Mucosa of descending colon (tissue), 3 donors: ENCODE measurements at regions not wholly inside any gene's neighbourhood (a gene's known extent, or its start where the extent isn't known, plus 50 kb on each side); places are given as distances from the start of the nearest gene placed in this dataset.

Experiments
- ATAC-seq: fragments of 200-7000 bp; cut with Tn5 transposase; one replicate; pipeline ENCODE4 v1.9.1; 2020; ENCODE audit warnings: mild to moderate bottlenecking, moderate library complexity
- DNase-seq, 3 donors: peaks; one replicate each; pipeline ENCODE4 v3.0.0-alpha.2; 2020
- H3K36me3 ChIP-seq: fragments of 200-600 bp; one replicate; pipeline ENCODE4 v1.8.0; 2021; ENCODE audit warnings: low read depth, mild to moderate bottlenecking
- H3K4me1 ChIP-seq: fragments of 200-600 bp; one replicate; pipeline ENCODE4 v1.8.0; 2021; ENCODE audit warnings: low read depth, mild to moderate bottlenecking
- H3K4me3 ChIP-seq: fragments of 200-600 bp; one replicate; pipeline ENCODE4 v1.8.0; 2021; ENCODE audit warnings: mild to moderate bottlenecking
- H3K9me3 ChIP-seq: fragments of 200-600 bp; one replicate; pipeline ENCODE4 v1.8.0; 2021; ENCODE audit warnings: mild to moderate bottlenecking
- intact Hi-C, 2 donors: fragments of 100-400 bp; cut with DNase I in 1 of 2; cut with micrococcal nuclease in 1 of 2; formaldehyde crosslinking; loops; one replicate each; pipeline versions ENCODE4 v1.11.0 to v1.11.1; 2022; cut with DNase I, micrococcal nuclease
- TF ChIP-seq, protein P1 (sequence below): fragments of 200-600 bp; IDR thresholded peaks from one replicate; pipeline ENCODE4 v1.8.0; 2022; ENCODE audit warnings: antibody characterized with exemption, mild to moderate bottlenecking
- donor health status: DM: no; HTN: no; CAD: no; lungs with moderate emphysema.
- donor health status: DM: no; HTN: no; CAD: no.
- donor health status: DM: no; HTN: yes; CAD: no.

DNA sequence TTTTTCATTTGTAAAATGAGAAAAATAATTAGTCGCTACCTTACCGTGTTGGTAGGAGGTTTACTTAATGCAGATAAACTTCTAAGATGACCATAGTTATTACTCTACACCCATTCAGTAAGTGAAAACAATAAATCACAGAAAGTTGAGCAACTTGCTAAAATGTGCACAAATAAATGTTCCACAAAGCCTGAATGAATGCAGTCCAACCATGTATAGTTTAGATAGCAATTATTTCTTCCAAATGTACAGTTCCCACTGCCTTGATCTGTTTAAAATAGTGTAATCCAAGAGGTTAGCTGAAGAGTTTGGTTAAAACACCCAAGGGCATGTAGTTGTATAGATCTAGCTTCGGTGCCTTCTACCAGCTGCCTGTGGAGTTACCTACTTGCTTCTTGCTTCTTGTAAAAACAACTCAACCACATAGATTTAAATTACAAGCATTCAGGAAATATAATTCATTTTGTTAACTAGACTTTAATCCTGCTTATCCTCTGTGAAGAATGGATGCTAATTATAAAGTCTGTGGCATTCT, 106.3 kb upstream of the CARD18 start:
- intact Hi-C loops, result no loop called here
- DNase-seq, result no peak
- H3K4me3 ChIP-seq, result no peak overlapping the region
- H3K36me3 ChIP-seq, result no peaks in the 10 kb centered on the region
- ATAC-seq, result no peak
- H3K4me1 ChIP-seq, result no peaks in the 10 kb centered on the region
- no peaks in the 10 kb centered on the region for H3K9me3 ChIP-seq
- TF ChIP-seq, protein P1, sequence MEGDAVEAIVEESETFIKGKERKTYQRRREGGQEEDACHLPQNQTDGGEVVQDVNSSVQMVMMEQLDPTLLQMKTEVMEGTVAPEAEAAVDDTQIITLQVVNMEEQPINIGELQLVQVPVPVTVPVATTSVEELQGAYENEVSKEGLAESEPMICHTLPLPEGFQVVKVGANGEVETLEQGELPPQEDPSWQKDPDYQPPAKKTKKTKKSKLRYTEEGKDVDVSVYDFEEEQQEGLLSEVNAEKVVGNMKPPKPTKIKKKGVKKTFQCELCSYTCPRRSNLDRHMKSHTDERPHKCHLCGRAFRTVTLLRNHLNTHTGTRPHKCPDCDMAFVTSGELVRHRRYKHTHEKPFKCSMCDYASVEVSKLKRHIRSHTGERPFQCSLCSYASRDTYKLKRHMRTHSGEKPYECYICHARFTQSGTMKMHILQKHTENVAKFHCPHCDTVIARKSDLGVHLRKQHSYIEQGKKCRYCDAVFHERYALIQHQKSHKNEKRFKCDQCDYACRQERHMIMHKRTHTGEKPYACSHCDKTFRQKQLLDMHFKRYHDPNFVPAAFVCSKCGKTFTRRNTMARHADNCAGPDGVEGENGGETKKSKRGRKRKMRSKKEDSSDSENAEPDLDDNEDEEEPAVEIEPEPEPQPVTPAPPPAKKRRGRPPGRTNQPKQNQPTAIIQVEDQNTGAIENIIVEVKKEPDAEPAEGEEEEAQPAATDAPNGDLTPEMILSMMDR, result no peak

DNA sequence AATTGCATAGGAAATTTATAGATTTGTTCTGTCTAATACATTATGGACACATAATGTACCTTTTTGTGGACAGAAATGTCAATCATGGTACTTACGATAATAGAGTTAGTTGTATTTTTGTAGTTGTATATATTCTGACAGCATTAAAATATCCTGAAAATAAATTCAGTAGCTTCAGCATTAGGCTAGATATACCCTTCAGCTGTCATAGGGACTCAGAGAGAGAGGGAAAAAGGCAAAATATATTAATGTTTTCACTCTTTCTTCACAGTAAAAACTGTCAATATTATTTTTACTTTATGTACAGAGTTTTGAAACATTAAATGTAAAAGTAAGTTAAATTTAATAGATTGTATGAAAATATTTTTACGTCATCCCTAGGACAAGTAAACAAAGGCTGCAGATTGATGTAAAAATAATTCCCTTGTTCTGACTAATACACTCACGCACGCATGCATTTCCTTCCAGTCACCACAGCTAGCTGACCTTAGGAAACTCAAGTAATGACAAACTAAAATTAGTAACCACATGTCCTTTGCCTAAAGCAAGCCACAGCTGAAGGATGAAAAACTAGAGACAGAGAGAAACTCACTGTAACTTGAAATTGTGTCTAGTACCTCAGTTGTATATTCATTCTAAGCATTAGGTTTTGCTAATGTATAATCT, 104.7 kb upstream of the CARD18 start:
- Histone ChIP-seq H3K36me3 (no peaks in the 10 kb centered on the region), H3K9me3 (no peaks in the 10 kb centered on the region), H3K4me3 (no peak overlapping the region), H3K4me1 (no peaks in the 10 kb centered on the region)
- peak in 1 of 3 donors; percentile 12 for DNase-seq
- intact Hi-C loops, result no loop called here
- TF ChIP-seq, protein P1, result no peak
- peak; percentile 32 for ATAC-seq

DNA sequence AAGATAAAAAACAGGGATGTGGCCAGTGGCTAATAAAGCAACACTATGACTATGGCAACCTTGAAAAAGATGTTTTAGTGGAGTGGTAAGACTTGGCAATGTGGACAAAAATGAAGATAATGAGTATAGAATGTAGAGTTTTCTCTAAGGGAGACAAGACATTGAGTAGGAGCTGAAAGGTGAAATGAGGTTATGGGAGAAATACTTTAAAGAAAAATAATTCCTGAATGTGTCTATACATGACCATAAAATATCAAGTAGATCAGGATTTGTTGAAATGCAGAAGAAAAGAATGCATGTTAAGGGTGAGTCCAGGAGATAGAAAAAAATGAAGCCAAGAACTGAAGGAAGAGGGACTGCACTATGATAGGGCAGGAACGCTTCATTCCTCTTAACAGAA, 101.6 kb upstream of the CARD18 start:
- TF ChIP-seq, protein P1, result no peak
- no peaks in the 10 kb centered on the region for H3K9me3 ChIP-seq
- intact Hi-C loops, result no loop called here
- no peaks in the 10 kb centered on the region for H3K4me1 ChIP-seq
- no peak for DNase-seq
- ATAC-seq, result no peak
- H3K4me3 ChIP-seq, result no peak overlapping the region
- H3K36me3 ChIP-seq, result no peaks in the 10 kb centered on the region

DNA sequence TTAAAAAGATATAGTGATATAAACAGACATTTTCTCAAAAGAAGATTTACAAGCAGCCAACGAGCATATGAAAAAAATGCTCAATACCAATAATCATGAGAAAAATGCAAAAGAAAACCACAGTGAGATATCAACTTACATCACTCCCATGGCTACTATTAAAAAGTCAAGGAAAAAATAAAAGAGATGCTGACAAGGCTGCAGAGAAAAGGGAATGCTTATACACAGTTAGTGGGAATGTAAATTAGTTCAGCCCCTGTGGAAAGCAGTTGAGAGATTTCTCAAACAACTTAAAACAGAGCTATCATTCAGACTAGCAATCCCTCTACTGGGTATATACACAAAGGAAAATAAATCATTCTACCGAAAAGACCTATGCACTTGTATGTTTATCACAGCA, 97.1 kb upstream of the CARD18 start:
- Histone ChIP-seq H3K9me3 (no peaks in the 10 kb centered on the region), H3K4me1 (no peaks in the 10 kb centered on the region), H3K36me3 (no peaks in the 10 kb centered on the region), H3K4me3 (no peak overlapping the region)
- TF ChIP-seq, protein P1, result no peak
- intact Hi-C loops, result no loop called here
- no peak for DNase-seq
- no peak for ATAC-seq

GRCh38 chr11:105233285-105233684, 93.7 kb upstream of the CARD18 start:
- DNase-seq, result no peak
- no peaks in the 10 kb centered on the region for H3K4me1 ChIP-seq

More at GRCh38 chr11:105233285-105233684, 93.7 kb upstream of the CARD18 start:
- no peaks in the 10 kb centered on the region for H3K36me3 ChIP-seq
- no peak overlapping the region for H3K4me3 ChIP-seq
- no peak for ATAC-seq
- no peaks in the 10 kb centered on the region for H3K9me3 ChIP-seq
- TF ChIP-seq, protein P1, result no peak
- intact Hi-C loops, result no loop called here
